Endometrial microvascular endothelial cells (primary cell): ENCODE measurements at regions not wholly inside any gene's neighbourhood (a gene's known extent, or its start where the extent isn't known, plus 50 kb on each side); places are given as distances from the start of the nearest gene placed in this dataset.
"Not testable (repeated sequence)": the region's sequence is repeated elsewhere in the genome, so short reads cannot be mapped to it uniquely, and the experiment has no call there.

ENCODE experiments used
- in situ Hi-C: cut with HindIII; loops from 2 replicates; pipeline ENCODE4 v1.10.0; 2017; ENCODE audit warnings: low sequenced_read_pairs, low pct_unique_long_range_greater_than_20kb; ENCODE audit errors: inconsistent ontology term

DNA sequence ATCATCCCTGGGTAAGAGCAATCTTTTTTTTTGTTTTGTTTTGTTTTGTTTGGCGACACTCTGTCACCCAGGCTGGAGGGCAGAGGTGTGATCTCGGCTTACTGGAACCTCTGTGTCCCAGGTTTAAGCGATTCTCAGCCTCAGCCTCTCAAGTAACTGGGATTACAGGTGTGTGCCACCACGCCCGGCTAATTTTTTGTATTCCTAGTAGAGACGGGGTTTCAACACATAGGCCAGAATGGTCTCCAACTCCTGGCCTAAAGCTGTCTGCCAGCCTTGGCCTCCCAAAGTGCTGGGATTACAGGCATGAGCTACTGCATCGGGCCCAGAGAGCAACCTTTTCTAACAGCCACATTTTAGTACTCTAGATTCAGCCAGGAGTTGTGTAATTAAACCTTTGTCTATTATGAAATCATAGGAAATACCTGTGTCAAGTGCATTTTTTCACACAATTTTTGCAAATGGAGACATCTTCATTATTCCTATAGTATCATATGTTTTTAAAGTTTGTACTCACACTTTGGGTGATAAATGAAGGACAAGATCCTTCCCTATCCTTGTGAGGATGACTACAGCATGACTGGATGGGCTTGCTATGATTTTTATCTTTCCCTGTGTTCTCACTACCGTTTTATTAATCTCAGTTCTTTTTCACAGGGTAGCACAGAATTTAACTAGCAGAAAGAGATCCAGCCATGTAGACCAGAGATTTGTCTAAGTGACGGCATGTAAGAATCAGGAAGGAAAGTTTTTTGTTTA is 82.6 kb downstream of the OR2B2 start:
- in situ Hi-C loops = no loop called here

DNA sequence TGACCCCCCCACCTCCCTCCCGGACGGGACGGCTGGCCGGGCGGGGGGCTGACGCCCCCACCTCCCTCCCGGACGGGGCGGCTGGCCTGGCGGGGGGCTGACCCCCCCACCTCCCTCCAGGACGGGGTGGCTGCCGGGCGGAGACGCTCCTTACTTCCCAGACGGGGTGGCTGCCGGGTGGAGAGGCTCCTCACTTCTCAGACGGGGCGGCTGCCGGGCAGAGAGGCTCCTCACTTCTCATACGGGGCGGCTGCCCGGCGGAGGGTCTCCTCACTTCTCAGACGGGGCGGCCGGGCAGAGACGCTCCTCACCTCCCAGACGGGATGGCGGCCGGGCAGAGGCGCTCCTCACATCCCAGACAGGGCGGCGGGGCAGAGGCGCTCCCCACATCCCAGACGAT is 84.7 kb downstream of the OR2B2 start:
- in situ Hi-C loops = not testable (repeated sequence)

DNA sequence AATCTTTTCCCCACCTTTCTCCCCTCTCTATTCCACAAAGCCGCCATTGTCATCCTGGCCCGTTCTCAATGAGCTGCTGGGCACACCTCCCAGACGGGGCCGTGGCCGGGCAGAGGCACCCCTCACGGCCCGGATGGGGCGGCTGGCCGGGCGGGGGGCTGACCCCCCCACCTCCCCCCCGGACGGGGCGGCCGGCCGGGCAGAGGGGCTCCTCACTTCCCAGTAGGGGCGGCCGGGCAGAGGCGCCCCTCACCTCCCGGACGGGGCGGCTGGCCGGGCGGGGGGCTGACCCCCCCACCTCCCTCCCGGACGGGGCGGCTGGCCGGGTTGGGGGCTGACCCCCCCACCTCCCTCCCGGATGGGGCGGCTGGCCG is 85.6 kb downstream of the OR2B2 start:
- in situ Hi-C loops = not testable (repeated sequence)

DNA sequence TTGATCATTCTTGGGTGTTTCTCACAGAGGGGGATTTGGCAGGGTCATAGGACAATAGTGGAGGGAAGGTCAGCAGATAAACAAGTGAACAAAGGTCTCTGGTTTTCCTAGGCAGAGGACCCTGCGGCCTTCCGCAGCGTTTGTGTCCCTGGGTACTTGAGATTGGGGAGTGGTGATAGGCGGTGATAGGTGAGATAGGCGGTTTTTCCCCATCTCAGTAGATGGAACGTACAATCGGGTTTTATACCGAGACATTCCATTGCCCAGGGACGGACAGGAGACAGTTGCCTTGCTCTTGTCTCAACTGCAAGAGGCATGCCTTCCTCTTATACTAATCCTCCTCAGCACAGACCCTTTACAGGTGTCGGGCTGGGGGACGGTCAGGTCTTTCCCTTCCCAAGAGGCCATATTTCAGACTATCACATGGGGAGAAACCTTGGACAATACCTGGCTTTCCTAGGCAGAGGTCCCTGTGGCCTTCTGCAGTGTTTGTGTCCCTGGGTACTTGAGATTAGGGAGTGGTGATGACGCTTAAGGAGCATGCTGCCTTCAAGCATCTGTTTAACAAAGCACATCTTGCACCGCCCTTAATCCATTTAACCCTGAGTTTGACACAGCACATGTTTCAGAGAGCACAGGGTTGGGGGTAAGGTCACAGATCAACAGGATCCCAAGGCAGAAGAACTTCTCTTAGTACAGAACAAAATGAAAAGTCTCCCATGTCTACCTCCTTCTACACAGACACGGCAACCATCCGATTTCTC is 86.2 kb downstream of the OR2B2 start:
- in situ Hi-C loops = not testable (repeated sequence)

DNA sequence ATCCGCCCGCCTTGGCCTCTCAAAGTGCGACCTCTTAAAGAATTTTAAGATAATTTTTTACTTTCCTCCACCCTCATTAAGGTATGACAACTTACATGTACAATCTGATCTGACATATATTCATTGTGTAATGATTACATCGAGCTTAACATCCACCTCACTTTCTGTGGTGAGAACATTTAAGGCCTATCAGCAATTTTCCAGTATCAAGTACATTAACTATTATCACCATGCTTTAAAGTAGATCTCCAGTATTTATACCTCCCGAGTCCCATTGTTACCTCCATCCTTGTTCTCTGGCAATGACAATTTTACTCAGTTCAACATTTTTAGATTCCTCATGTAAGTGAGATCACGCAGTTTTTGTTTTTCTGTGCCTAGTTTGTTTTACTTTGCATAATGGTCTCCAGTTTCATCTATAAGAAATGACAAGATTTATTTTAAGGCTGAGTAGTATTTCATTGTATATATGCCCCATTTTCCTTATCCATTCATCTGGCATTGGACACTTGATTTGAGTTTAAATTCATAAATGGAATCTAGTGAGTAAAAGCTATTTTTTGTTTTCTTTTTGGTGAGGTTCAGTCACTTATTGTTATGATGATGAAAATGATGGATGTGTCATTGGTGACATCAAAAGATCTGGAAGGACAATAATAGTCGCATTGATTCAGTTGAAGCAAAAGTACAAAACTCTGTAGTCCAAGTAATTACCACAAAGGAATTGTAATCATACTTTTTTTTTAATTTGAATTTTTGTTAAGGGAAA is 87.0 kb downstream of the OR2B2 start:
- in situ Hi-C loops = no loop called here

DNA sequence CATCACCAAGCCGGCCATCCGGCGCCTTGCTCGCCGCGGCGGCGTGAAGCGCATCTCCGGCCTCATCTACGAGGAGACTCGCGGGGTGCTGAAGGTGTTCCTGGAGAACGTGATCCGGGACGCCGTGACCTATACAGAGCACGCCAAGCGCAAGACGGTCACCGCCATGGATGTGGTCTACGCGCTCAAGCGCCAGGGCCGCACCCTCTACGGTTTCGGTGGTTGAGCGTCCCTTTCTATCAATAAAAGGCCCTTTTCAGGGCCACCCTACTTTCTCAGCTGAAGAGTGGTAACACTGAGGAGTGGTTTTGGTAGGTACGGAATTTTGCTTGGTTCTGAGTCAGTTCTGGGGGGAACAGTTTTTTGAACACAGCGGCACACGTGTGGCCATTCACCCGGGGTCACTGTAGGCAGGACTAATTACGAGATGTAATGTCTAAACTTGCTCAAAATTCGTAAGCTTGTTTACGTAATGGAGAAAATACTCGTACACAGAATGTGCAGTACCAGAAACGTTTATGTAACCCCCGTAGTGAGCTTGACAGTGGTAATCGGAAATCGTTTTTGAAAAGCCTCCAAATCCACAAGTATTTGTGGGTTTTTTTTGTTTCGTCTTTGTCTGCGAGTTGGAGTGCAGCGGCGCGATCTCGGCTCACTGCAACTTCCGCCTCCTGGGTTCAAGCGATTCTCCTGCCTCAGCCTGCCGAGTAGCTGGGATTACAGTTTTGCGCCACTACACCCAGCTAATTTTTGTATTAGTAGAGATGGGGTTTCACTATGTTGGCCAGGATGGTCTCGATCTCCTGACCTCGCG is 87.8 kb downstream of the OR2B2 start:
- in situ Hi-C loops = loop anchor here (5.0 kb wide), 1 partner anchor 48 kb away; a partner anchor contains a TSS

DNA sequence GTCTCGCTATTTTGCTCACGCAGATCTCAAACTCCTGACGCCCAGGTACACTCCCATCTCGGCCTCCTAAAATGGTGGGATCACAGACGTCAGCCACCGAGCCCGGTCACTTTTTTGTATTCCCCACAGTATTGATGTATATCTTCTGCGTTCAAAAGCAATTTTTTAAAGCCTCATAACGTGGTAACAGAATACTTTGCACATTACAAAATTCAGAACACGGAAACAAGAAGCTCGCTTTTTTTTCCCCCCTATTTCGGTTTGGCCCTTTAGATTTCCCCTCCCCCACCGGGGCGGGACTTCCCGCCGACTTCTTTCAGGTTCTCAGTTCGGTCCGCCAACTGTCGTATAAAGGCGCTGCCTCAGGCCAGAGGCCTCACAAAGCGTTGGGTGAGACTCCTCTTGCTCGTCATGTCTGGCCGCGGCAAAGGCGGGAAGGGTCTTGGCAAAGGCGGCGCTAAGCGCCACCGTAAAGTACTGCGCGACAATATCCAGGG is 88.4 kb downstream of the OR2B2 start:
- in situ Hi-C loops = loop anchor here (5.0 kb wide), 1 partner anchor 49 kb away; a partner anchor contains a TSS

DNA sequence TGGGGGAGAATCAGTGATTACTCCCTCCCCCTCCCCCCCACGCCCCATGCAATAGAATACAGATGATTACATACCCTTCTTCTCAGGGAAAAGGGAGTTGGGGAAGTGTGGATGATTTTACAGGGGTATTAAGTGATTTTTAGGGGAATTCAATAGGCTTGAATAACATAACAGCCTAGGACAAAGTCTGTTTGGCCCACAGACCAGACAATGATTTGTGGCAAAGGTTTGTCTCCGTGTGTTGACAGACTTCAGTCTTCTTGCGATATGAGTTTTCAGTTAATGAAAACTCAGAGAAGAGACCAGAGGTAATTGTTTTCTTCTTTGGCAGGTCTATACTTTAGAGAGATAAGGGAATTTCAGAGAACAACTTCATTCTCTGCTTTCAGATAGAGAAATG is 95.3 kb downstream of the OR2B2 start:
- in situ Hi-C loops = no loop called here

DNA sequence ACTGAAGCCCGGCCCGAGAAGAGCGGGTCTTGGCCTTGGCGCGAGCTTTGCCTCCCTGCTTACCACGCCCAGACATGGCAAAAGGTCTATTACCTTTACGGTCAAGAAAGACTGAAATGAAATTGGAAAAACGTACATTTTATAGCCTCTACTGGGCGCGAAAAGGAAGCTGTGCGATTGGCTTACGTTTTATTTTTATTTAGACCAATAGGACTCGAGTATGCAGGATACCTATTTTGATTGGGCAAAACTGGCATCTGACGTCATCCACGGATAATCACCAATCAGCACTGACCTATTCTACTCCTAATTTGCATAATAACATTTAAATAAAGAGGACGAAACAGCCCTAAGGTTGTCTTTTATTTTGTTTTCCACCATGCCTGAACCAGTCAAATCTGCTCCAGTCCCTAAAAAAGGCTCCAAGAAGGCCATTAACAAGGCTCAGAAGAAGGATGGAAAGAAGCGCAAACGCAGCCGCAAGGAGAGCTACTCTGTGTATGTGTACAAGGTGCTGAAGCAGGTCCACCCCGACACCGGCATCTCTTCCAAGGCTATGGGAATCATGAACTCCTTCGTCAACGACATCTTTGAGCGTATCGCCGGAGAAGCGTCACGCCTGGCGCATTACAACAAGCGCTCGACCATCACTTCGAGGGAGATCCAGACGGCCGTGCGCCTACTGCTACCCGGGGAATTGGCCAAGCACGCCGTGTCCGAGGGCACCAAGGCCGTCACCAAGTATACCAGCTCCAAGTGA is 97.4 kb downstream of the OR2B2 start:
- in situ Hi-C loops = no loop called here

DNA sequence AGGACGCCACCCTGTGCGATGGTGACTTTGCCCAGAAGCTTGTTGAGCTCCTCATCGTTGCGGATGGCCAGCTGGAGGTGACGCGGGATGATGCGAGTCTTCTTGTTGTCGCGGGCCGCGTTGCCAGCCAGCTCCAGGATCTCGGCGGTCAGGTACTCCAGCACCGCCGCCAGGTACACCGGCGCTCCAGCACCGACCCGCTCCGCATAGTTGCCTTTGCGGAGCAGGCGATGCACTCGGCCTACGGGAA is 97.9 kb downstream of the OR2B2 start:
- in situ Hi-C loops = not testable (repeated sequence)

DNA sequence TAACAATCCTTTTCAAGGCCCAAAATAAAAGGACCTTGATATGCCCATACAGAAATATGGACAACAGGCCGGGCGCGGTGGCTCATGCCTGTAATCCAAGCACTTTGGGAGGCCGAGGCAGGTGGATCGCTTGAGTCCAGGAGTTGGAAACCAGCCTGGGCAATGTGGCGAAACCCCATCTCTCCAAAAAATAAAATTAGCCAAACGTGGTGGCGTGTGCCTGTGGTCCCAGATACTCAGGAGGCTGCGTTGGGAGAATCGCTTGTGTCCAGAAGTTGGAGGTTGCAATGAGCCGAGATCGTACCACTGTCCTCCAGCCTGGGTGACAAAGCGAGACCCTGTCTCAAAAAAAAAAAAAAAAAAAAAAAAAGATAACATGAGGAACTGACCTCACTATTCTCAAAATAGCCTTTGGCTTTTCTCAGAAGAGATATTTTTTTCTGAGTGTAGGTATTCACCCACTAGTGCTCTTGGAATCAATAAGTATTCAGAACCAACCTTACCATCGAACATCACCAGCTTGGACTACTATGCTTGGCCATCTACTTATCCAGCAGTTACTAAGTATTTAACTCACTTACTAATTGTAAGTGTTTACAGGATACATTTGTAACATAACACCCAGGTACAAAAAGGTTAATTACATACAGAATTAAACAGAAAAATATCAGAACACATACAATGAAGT is 99.2 kb downstream of the OR2B2 start:
- in situ Hi-C loops = no loop called here

DNA sequence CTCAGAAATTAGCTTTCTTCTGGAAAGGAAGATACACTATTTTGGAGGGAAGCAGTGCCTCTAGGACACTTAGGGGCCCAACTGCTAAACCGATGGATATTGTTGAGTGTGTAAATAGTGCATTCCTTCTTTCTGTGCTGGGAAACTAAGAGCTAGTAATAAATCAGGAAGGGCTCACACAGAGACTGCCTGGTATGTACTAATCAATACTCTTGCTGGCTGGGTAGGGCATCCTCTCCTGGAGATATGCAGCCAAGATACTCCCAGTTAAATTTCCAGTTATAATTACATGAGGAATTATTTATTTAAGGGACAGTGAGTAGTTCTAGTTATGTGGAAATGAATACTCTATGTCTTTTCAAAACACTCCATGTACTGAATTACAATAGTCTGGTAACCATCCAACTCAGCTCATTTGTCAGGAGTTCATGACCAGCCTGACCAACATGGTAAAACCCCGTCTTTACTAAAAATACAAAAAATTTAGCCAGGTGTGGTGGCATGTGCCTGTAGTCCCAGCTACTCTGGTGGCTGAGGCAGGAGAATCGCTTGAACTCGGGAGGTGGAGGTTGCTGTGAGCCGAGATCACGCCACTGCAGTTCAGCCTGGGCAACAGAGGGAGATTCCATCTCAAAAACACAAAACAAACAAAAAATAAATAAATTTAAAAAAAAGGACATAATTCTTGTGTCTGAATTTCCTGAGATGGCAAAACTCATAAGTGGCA is 100.0 kb downstream of the OR2B2 start:
- in situ Hi-C loops = no loop called here

DNA sequence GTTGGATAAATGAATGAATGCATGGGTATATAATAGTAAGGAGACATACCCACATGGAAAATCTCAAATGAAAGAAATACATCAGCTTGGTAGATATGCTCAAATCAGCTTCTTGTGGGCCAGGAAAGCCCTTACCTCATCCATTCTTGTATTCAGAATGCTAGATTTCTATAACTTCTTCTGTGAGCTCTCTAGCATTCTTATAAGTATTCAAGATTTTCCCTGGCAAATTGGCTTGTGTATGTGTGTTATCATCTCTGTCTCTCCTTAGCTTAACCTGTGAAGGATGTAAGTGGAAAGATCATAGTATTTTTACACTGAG is 100.8 kb downstream of the OR2B2 start:
- in situ Hi-C loops = no loop called here

DNA sequence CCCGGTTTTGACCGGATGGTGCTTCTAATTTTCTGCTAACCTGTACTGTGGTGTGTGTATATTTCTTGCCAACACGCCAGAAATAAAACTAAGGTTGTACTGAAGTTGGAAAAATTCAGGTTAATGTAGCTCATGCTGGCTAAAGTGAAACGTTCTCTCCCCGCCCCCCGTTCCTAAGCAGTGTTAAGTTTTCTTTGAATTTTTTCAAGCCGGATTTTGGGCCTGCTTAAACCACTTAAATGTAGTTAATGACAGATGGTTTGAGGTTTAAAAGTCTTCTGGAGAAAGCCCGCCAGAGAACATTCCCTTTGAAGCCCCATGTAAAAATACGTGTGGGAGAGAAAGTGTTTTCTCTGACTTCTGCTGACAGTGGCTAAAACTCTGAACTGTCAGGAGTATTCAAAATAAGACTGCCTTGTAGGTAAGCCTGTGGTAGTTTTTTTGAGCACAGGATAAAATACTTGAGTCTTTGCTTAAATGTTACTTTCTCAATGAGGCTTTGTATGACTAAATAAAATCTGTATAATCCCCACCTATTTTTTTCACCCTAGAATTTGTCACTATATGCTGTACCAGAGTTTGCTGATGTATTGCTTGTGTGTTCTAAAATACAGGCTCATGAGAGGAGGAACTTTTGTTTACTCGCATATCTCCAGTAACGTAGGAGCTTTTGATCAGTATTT is 101.3 kb downstream of the OR2B2 start:
- in situ Hi-C loops = no loop called here

DNA sequence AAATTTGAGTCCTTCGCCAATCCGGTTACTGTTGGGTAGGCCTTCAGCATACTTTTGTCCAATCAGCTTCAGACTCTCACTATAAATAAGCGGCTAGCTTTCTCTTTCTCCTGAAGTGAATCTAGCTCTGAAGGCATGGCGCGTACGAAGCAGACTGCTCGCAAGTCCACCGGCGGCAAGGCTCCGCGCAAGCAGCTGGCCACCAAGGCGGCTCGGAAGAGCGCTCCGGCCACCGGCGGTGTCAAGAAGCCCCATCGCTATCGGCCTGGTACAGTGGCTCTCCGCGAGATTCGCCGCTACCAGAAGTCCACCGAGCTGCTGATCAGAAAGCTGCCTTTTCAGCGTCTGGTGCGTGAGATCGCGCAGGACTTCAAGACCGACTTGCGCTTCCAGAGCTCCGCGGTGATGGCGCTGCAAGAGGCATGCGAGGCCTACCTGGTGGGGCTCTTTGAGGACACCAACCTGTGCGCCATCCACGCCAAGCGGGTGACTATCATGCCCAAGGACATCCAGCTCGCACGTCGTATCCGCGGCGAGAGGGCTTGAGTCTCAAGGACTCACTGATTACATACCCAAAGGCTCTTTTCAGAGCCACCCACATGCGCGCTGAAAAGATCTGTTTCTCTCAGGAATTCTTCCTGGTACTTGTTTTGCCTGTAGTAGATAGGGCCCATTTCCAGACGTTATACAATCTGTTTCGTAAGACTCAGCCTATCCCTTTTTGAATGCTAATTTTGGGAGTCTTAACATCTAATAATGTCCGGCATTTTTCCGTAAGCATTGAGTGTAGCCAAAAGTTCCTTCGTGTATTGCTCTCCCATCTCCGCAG is 102.0 kb downstream of the OR2B2 start:
- in situ Hi-C loops = no loop called here
